NT2/D1 (cell line): ENCODE measurements at regions not wholly inside any gene's neighbourhood (a gene's known extent, or its start where the extent isn't known, plus 50 kb on each side); places are given as distances from the start of the nearest gene placed in this dataset.

Experiments used
- SUZ12 ChIP-seq: IDR thresholded peaks from 2 replicates; pipeline ENCODE4 v1.6.1; 2011; ENCODE audit not compliant: insufficient read length, insufficient read depth; ENCODE audit errors: extremely low read depth
- YY1 ChIP-seq: IDR thresholded peaks from 2 replicates; pipeline ENCODE4 v1.6.1; 2011; ENCODE audit not compliant: insufficient read length, insufficient read depth
- ZNF274 ChIP-seq: IDR thresholded peaks from 2 replicates; pipeline ENCODE4 v1.6.1; 2011; ENCODE audit warnings: mild to moderate bottlenecking, low read depth, low read length

- TF ChIP-seq ZNF274, result no peak
- TF ChIP-seq YY1, result no peak
- TF ChIP-seq SUZ12, result no peak
Observed at GRCh38 chr22:26848244-26848920, 191.0 kb downstream of the MIAT start.
